ENCODE measurements at regions not wholly inside any gene's neighbourhood (a gene's known extent, or its start where the extent isn't known, plus 50 kb on each side); places are given as distances from the start of the nearest gene placed in this dataset.

DNA sequence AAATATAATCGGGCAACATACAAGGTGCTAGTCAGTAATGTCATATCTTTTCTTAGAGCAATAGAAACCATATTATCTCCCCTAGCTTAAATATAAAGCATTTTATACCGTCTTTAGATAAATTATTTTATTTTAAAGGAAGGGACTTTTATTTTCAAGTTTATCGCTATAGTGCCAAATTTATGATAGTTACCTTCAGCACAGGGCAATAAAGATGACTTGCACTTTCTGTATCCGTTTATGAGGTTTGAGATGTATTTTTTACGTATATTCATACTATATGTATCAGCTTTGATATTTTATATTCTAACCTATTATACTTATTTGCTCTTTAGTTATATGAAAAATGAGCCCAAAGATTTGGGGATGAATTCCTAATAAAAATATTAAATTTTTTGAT lies 61.6 kb upstream of the CARD18 start:
- TF ChIP-seq CTCF (conservative IDR thresholded peaks at IDR 0.05) (no peak), EZH2 (IDR thresholded peaks at IDR 0.05; ENCODE audit: low read depth) (no peak)

All from PC-9 (cell line).